GM10248 (cell line): ENCODE measurements at regions not wholly inside any gene's neighbourhood (a gene's known extent, or its start where the extent isn't known, plus 50 kb on each side); places are given as distances from the start of the nearest gene placed in this dataset.
"Not testable (repeated sequence)": the region's sequence is repeated elsewhere in the genome, so short reads cannot be mapped to it uniquely, and the experiment has no call there.

Experiments used
- CTCF ChIA-PET: fragments of 300-600 bp; sonication (Branson Sonifier 250); formaldehyde crosslinking; extraction: SDS; loops from one replicate; lab custom pipeline; 2021; ENCODE audit warnings: antibody characterized with exemption; lab: Yijun Ruan, JAX
- POLR2A ChIA-PET: fragments of 350-650 bp; sonication (Branson Sonifier 250); formaldehyde crosslinking; extraction: SDS; loops from one replicate; lab custom pipeline; 2020; ENCODE audit warnings: antibody characterized with exemption; lab: Yijun Ruan, JAX
- DNase-seq: peaks from one replicate; pipeline ENCODE4 v3.0.0; 2012; ENCODE audit errors: extremely low spot score
- CTCF ChIP-seq: IDR thresholded peaks from 2 replicates; pipeline ENCODE4 v1.5.1; 2012; ENCODE audit warnings: mild to moderate bottlenecking, low read depth; ENCODE audit errors: extremely low read depth, missing control alignments, control extremely low read depth

GRCh38 chr3:177886501-177886900 is 649.7 kb upstream of the KCNMB2 start:
- no peak for TF ChIP-seq CTCF
- ChIA-PET CTCF (interaction anchor here (1.3 to 2.1 kb wide), 2 partner anchors 9 to 70 kb away, joined by 3 to 4 read pairs; no protein-coding TSS in a partner anchor), POLR2A (no interaction called here)
- DNase-seq = no peak

- CTCF ChIA-PET = interaction anchor here (1.3 kb wide), 1 partner anchor 69 kb away, joined by 3 read pairs; no protein-coding TSS in a partner anchor
These were observed 648.8 kb upstream of the KCNMB2 start for GRCh38 chr3:177887475-177887874.

GRCh38 chr3:177889161-177889560 is 647.1 kb upstream of the KCNMB2 start:
- ChIA-PET POLR2A (no interaction called here), CTCF (no interaction called here)
- no peak for TF ChIP-seq CTCF
- DNase-seq = no peak

More at GRCh38 chr3:177887475-177887874, 648.8 kb upstream of the KCNMB2 start:
- peak; percentile 15 for DNase-seq
- no peak for TF ChIP-seq CTCF
- POLR2A ChIA-PET = no interaction called here

- no peak for TF ChIP-seq CTCF
- CTCF ChIA-PET = no interaction called here
These were observed 646.4 kb upstream of the KCNMB2 start for GRCh38 chr3:177889652-177890358.

GRCh38 chr3:177890359-177890683 is 645.9 kb upstream of the KCNMB2 start:
- DNase-seq = no peak
- CTCF ChIA-PET = no interaction called here

More at GRCh38 chr3:177889652-177890358, 646.4 kb upstream of the KCNMB2 start:
- POLR2A ChIA-PET = no interaction called here
- DNase-seq = no peak

GRCh38 chr3:177891569-177891968 is 644.7 kb upstream of the KCNMB2 start:
- CTCF ChIA-PET, DNase-seq, POLR2A ChIA-PET: not testable (repeated sequence)

More at GRCh38 chr3:177890359-177890683, 645.9 kb upstream of the KCNMB2 start:
- no peak for TF ChIP-seq CTCF
- POLR2A ChIA-PET = no interaction called here

- no peak for TF ChIP-seq CTCF
- ChIA-PET CTCF (interaction anchor here (1.2 kb wide), 1 partner anchor 30 kb away, joined by 3 read pairs; no protein-coding TSS in a partner anchor), POLR2A (no interaction called here)
- no peak for DNase-seq
These were observed 642.9 kb upstream of the KCNMB2 start for GRCh38 chr3:177893331-177893730.
